DMS 273 (cell line): ENCODE measurements at regions not wholly inside any gene's neighbourhood (a gene's known extent, or its start where the extent isn't known, plus 50 kb on each side); places are given as distances from the start of the nearest gene placed in this dataset.
A peak's percentile ranks its signal among the peaks of the same experiment; 100 is the strongest.

Source experiments
- DNase-seq: peaks from one replicate; lab custom pipeline; 2025; ENCODE audit not compliant: unreplicated experiment; lab: John Stamatoyannopoulos, UW

GRCh38 chr22:27260087-27260698 is 541.4 kb downstream of the MN1 start:
- peak; percentile 16 for DNase-seq

DNA sequence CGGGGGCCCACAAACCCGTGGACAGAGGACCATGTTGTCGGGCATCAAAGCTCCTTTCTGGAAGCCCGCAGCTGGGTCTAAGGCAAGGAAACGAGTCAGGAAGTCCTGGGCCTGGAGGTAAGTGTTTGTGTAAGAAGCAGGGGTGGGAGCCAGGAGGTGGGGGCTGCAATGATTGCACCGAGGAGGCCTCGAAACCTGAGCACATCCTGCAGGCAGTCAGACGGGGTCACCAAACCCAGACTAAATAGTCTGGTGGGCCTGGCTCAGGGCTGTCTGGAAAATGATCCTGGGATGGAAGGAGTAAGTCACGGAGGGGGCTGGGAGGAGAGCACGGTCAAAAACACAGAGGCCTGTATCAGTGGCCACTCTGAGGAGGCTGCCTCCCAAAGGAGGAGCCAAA is 539.2 kb downstream of the MN1 start:
- no peak for DNase-seq

- DNase-seq = no peak
Measured at GRCh38 chr22:27264184-27264583, 537.4 kb downstream of the MN1 start.

- DNase-seq = no peak
Measured at GRCh38 chr22:27267145-27267544, 534.4 kb downstream of the MN1 start.

GRCh38 chr22:27269751-27270543 is 531.6 kb downstream of the MN1 start:
- no peak for DNase-seq

- peak; percentile 20 for DNase-seq
Measured at GRCh38 chr22:27270818-27271510, 530.6 kb downstream of the MN1 start.

DNA sequence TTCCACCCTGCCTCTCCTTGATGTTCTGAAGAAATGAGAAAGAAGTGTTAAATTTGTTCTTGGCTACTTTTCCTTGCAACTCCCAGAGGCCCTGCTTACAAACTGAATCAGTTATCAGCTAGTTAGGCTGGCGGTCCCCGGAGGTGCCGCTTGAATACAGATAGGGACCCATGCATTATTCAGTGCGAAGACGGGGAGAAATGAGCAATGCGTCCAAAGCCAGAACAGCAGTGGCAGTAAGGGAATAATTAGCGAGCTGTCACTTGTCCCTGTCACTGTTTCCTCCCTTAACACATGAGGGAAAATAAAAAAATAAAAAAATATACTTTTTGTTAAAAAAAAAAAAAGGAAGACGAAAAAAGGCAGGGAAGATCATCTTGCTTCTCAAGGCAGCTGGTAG is 528.1 kb downstream of the MN1 start:
- no peak for DNase-seq

- DNase-seq = no peak
Measured at GRCh38 chr22:27273853-27274252, 527.7 kb downstream of the MN1 start.

- no peak for DNase-seq
Measured at GRCh38 chr22:27274770-27275449, 526.6 kb downstream of the MN1 start.

DNA sequence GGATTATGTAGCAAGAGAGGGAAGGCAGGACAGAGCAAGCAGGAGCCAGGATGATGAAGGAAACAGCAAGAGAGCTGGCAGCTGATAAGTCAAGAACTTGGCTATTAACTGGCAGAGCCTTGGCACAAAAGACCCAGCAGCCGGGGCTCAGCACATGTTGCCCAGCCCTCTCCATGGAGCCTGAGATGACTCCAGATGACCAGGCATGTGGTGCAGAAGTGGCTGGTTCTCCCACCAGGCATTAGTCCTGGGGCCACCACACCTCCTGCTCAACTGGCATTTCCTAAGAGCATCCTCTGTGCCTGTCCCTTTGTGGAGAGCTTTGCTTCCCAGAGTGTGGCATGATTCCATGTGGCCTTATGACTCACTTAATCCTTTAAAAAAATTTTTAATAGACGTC is 522.6 kb downstream of the MN1 start:
- DNase-seq = peak; percentile 77

- DNase-seq = no peak
Measured at GRCh38 chr22:27283240-27283639, 518.3 kb downstream of the MN1 start.

GRCh38 chr22:27283714-27284113 is 517.8 kb downstream of the MN1 start:
- no peak for DNase-seq

- DNase-seq = no peak
Measured at GRCh38 chr22:27284324-27284723, 517.2 kb downstream of the MN1 start.

- no peak for DNase-seq
Measured at GRCh38 chr22:27286711-27287110, 514.8 kb downstream of the MN1 start.

- DNase-seq = no peak
Measured at GRCh38 chr22:27292542-27293299, 508.8 kb downstream of the MN1 start.

DNA sequence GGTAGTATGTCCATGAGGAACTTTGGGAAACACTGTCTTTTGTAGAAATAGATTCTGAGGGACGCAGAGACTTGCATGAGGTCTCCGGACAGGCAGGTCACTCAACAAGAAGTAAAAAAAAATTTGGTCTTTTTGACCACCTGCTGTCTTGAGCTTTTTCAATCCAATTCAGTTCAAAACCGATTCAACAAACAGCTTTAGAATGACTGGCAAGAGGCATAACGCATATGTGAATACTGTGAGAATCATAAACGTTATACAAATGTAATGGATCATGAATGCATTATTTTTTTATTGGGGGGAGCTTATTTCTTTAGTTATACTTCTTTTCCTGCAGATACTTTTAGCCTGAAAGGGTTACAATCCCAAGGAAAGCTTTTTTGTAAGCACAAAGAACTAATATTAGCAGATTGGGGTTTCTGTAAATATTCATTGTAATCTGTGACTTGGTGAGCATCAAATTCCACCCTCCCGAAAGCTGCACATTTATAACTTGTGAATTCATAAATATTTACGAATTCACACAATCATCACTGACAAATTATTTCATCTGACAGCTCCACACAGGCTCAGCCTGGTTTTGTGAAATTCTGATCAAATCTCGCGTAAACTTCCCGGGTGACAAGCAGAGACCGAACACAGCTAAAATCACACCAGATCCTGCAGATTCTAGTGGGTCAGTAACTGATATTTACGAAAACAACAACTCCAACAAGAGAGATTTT is 507.7 kb downstream of the MN1 start:
- no peak for DNase-seq

DNA sequence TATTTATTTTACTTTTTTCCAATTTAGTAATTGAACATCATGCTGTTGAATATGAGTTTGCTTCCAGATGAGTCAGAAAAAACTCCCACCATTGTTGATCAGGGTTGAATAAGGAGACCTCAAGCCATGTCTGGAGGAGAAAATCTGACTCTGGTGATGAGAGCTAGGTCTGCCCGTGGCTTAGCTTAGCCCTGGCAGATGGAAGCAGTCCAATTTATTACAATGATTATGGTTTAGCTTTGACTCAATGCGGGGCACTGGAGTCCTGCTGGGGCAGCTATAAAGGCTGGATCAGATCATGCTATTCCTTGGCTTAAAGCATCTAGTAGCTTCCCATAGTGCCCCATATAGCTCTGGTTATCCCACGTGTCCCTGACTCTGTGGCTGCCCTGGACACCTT is 506.5 kb downstream of the MN1 start:
- DNase-seq = no peak

GRCh38 chr22:27295605-27296004 is 506.0 kb downstream of the MN1 start:
- no peak for DNase-seq

DNA sequence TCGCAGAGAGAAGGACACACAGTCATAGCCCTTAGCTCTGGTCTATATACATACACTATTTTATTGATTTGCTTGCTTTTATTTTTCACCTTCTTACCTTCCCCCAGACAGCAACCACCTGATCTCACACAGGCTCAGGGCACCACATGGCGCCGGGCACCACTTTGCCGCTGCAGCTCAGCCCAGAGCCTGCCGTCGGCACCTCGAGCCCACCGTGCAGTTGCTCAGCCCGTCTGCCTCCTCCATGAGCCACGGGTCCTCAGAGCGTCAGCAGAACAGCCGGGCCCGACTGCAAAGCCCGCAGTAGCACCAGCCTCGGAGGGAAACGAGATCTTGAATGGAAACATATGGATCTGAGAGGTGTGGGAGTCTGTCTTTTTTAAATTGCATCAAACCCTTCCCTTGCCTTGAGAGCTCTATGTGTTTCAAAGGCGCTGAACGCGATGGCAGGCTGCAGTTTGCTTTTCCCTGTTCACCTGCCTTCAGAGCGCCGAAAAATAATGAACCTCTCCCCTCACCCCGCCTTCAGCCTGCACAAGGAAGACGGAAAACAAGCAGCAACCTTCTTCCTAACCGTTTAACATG is 505.4 kb downstream of the MN1 start:
- DNase-seq = no peak

GRCh38 chr22:27297125-27297524 is 504.4 kb downstream of the MN1 start:
- no peak for DNase-seq
